ENCODE measurements at regions not wholly inside any gene's neighbourhood (a gene's known extent, or its start where the extent isn't known, plus 50 kb on each side); places are given as distances from the start of the nearest gene placed in this dataset.

GRCh38 chr13:78194904-78195639, 276.4 kb upstream of the EDNRB start:
- TF ChIP-seq, protein P1, sequence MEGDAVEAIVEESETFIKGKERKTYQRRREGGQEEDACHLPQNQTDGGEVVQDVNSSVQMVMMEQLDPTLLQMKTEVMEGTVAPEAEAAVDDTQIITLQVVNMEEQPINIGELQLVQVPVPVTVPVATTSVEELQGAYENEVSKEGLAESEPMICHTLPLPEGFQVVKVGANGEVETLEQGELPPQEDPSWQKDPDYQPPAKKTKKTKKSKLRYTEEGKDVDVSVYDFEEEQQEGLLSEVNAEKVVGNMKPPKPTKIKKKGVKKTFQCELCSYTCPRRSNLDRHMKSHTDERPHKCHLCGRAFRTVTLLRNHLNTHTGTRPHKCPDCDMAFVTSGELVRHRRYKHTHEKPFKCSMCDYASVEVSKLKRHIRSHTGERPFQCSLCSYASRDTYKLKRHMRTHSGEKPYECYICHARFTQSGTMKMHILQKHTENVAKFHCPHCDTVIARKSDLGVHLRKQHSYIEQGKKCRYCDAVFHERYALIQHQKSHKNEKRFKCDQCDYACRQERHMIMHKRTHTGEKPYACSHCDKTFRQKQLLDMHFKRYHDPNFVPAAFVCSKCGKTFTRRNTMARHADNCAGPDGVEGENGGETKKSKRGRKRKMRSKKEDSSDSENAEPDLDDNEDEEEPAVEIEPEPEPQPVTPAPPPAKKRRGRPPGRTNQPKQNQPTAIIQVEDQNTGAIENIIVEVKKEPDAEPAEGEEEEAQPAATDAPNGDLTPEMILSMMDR (IDR thresholded peaks at IDR 0.05; ENCODE audit: low read depth, low read length): no peak
- no peak for TF ChIP-seq EZH2phosphoT487 (IDR thresholded peaks at IDR 0.05; ENCODE audit: low read depth)
